Stimulated activated CD4-positive, alpha-beta T cell treated with anti-CD3 and anti-CD28 coated beads, Interleukin-15, amount 100 ng/mL, for 24 hours (primary cell): ENCODE measurements at regions not wholly inside any gene's neighbourhood (a gene's known extent, or its start where the extent isn't known, plus 50 kb on each side); places are given as distances from the start of the nearest gene placed in this dataset.

ENCODE experiments used
- DNase-seq: peaks from one replicate; pipeline ENCODE4 v3.0.0-alpha.2; 2020

GRCh38 chr11:23490557-23491235 lies 630.4 kb upstream of the CCDC179 start:
- no peak for DNase-seq

- no peak for DNase-seq
Measured at GRCh38 chr11:23494981-23495380, 634.7 kb upstream of the CCDC179 start.

GRCh38 chr11:23496340-23496739 lies 636.1 kb upstream of the CCDC179 start:
- no peak for DNase-seq

- no peak for DNase-seq
Measured at GRCh38 chr11:23497040-23497439, 636.8 kb upstream of the CCDC179 start.

- no peak for DNase-seq
Measured at GRCh38 chr11:23502389-23502788, 642.1 kb upstream of the CCDC179 start.

- DNase-seq: no peak
Measured at GRCh38 chr11:23502826-23503225, 642.6 kb upstream of the CCDC179 start.

- DNase-seq: no peak
Measured at GRCh38 chr11:23509023-23509422, 648.7 kb upstream of the CCDC179 start.

- DNase-seq: no peak
Measured at GRCh38 chr11:23509821-23510220, 649.5 kb upstream of the CCDC179 start.

- no peak for DNase-seq
Measured at GRCh38 chr11:23519194-23519593, 658.9 kb upstream of the CCDC179 start.

GRCh38 chr11:23520226-23520960 lies 660.1 kb upstream of the CCDC179 start:
- no peak for DNase-seq

GRCh38 chr11:23536907-23537306 lies 676.6 kb upstream of the CCDC179 start:
- DNase-seq: no peak

GRCh38 chr11:23539556-23539955 lies 679.3 kb upstream of the CCDC179 start:
- no peak for DNase-seq

- DNase-seq: no peak
Measured at GRCh38 chr11:23540101-23540561, 679.9 kb upstream of the CCDC179 start.

GRCh38 chr11:23542189-23542588 lies 681.9 kb upstream of the CCDC179 start:
- DNase-seq: no peak

- DNase-seq: no peak
Measured at GRCh38 chr11:23542816-23543215, 682.5 kb upstream of the CCDC179 start.

GRCh38 chr11:23543651-23544222 lies 683.5 kb upstream of the CCDC179 start:
- DNase-seq: no peak

- DNase-seq: no peak
Measured at GRCh38 chr11:23551706-23552105, 691.4 kb upstream of the CCDC179 start.

- no peak for DNase-seq
Measured at GRCh38 chr11:23554002-23554401, 693.7 kb upstream of the CCDC179 start.

GRCh38 chr11:23555085-23555484 lies 694.8 kb upstream of the CCDC179 start:
- no peak for DNase-seq

GRCh38 chr11:23556163-23556750 lies 696.0 kb upstream of the CCDC179 start:
- DNase-seq: no peak

GRCh38 chr11:23563591-23563990 lies 703.3 kb upstream of the CCDC179 start:
- no peak for DNase-seq

GRCh38 chr11:23564370-23564769 lies 704.1 kb upstream of the CCDC179 start:
- DNase-seq: no peak

- no peak for DNase-seq
Measured at GRCh38 chr11:23569134-23569533, 708.9 kb upstream of the CCDC179 start.

- DNase-seq: no peak
Measured at GRCh38 chr11:23569547-23569946, 709.3 kb upstream of the CCDC179 start.
